Embryonic facial prominence (tissue), 1 donor: ENCODE measurements at regions not wholly inside any gene's neighbourhood (a gene's known extent, or its start where the extent isn't known, plus 50 kb on each side); places are given as distances from the start of the nearest gene placed in this dataset.

Experiments
- DNase-seq: peaks from one replicate; pipeline ENCODE4 v3.0.0-alpha.2; 2016; ENCODE audit errors: extremely low spot score

DNA sequence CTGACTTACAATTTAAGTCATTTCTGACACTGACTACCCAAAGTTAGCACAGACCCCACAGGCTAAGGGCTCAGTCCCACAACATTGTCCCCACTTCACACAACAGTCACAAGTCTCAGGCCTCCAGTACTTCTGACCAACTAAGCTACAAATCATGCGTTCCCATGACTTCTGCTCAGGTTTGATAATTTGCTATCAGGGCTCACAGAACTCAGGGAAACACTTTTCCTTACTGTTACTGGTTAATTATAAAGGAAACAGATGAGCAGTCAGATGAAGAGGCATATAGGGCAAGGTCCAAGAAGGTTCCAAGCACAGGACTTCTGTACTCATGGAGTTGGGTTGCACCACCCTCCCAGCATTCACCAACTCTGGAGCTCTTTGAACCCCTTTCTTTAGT is 151.2 kb upstream of the TNR start:
- no peak for DNase-seq

DNA sequence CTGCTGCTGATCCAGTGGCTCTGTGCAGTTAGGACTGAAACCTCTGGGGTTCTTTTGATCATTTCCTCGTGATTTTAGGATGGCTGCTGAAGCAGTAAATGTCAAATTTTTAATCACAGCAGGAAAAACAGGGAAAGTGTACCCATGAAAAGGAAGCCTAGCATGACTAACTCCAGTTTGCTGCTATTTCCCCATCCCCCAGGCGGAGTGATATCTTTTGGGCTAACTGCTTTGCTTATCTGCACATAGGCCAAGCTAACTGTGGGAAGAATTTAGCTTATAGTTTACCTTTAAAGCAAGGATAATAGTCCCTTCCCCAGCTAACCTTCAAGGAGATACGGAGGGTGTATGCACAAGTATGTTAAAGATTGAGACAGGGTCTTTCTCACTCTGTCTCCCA is 149.8 kb upstream of the TNR start:
- no peak for DNase-seq

DNA sequence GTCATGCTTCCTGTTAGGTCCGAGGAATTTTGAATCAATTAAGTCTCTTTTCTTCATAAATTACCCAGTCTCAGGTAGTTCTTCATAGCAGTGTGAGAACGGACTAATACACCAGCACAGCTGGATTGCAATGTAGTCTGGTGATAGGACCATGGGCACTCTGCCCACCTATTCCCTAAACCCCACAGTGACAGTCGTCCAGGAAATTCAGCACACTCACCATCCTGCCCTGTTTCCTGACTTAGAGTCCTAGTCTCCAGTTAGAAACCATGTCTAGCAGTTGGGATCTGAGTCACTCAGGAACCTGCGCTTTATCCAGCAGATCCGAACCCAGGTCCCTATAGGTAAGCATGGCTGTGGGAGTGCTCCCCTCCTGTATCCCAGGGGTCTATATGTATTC is 149.3 kb upstream of the TNR start:
- DNase-seq: no peak

DNA sequence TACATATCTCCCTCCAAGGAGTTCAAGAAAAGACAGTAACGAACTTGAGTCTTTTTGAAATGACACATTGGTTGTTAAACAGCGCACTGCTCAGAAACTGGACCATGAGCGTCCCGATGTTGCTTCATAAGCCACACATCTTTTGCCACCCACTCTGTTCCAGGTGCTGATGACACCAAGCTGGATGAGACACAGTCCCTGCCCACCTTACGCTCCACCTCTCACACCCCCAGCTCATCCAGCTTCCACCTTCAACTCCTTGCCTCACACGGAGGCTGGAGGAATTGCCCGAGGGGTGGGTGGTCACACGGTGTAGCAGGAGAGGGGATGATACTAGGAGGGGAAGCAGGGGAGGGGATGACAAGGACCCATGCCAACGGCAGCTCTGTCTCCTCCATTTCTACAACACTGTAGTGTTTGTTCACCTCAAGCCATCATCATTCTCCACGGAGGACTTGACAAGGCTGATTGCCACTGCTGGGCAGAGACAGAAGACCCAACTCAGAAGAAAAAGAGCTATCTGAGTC is 148.5 kb upstream of the TNR start:
- DNase-seq: no peak

DNA sequence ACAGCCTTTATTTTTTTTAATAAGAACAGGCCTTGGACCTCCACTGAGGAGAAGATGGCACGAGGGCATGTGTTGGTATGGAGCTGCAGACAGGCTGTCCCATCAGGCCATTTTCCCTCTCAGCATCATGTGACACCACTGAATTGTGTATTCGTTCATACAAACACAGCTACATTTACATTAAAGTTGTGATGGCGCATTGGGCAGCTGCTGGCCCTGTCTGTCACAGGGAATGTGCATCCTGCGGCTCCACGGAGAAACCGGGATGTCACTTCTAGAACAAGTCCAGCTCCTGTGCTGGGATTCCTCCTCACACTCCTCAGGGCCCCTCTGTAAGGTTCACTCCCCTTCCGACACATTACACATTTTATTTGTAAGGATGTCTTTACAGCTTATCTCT is 147.6 kb upstream of the TNR start:
- DNase-seq: no peak

DNA sequence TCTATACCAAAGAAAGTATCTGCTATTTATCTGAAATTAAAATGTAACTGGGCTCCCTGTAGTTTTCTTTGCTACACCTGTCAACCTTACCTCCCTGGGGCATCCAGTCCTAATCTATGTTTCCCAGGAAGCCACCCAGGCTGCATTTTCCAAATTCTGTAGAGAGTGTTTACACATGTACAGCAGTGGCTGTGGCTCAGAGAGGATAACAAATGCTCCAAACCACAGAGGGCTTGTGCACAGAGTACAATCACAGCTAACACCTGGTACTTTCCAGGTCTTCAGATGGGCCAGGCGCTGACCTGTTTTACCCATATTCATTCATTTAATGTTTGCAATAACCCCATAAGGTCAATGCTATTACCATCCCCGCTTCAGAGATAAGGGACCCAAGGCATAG is 146.5 kb upstream of the TNR start:
- no peak for DNase-seq

DNA sequence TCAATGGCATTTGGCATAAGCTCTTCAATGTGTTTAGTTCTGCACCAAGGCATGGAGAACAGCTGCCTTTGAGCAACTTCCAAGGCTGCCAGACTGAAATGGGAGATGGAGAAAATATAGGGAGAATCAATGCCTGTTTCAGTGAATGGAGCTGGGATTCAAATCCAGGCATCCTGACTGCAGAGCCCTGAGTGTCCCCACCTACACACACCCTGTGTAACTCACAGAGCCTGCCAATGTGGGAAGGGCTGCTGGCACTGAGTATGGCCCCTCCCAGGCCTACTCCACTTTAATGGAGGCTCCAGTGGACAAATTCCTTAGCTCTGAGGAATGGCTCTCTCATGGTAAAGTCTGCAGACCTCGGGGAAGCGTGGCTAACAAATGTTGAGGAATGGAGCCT is 145.6 kb upstream of the TNR start:
- no peak for DNase-seq

DNA sequence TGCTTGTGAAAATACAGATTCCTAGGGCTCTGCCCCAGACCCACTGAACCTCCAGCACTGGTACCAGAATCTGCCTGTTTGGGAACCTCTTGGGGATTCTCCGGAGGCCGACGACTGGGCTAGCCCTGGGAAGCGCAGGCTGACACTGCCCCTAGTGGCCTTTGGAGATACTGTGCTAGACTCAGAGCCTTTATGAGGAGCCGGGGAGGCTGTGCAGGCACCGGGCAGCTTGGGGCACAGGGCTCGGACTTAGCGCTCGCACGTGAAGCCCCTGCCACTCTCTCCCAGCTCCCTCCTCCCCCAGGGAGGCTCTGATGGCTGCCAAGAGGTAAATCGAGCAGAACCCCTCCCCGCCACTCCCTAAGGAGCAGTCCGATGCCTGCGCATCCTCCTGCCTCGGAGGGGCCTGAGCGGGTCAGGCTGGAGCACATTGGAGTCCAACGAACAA is 144.6 kb upstream of the TNR start:
- DNase-seq: peak; percentile 19

DNA sequence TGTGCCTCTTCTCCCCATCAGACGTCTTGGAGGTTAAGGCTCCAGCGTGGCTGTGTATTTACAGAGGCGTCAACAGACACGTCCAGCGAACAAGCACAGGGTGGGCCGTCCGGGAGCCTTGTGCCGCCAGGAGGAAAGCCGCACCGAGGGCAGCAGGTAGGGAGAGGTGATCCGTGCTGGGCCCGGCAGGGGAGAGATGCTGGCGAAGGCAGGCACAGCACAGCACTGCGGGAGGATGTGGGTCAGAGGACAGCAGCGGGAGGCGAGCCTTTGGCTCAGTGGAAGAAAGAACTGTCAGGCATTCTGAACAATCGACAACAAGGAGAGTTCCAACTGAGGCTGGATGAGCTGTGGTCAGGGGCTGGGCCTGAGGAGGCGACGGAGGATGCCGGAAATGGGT is 144.1 kb upstream of the TNR start:
- DNase-seq: no peak

DNA sequence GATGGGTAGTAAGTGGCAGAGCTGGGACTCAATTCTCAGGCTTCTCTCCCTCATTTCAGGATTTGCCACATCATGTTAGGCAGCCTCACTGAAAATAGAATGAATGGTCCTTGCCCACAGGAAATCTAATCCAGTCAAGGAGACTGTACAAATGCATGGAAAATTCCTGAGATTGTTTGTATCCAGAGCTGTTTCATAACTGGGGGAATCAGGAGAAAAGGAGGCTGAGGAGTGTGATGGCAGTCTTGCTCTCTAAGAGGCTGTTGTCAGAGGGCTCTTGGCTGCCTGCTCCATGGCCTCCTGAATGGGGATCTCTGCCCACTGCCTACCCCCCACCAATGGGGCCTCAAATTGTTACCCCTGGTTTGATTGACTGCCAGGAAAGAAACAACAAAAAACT is 141.9 kb upstream of the TNR start:
- DNase-seq: peak; percentile 40

DNA sequence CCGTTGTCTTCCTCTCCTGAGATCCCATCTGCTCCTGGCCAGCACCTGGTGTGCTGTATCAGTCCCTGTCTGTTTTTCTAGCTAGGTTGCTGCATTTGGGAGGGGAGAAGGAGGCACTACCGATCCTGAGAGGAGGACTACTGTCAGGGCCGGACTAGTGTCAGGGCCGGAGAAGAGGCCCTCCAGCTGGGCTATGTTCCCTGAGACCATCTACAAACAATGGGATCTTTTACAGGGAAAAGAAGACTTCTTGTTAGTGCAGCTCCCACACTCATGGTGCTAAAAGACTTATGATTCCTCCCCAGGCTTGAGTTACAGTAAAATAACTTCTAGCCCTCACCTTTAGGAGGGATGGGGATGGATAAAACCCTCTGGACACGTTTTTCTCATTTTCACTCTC is 141.0 kb upstream of the TNR start:
- DNase-seq: no peak

DNA sequence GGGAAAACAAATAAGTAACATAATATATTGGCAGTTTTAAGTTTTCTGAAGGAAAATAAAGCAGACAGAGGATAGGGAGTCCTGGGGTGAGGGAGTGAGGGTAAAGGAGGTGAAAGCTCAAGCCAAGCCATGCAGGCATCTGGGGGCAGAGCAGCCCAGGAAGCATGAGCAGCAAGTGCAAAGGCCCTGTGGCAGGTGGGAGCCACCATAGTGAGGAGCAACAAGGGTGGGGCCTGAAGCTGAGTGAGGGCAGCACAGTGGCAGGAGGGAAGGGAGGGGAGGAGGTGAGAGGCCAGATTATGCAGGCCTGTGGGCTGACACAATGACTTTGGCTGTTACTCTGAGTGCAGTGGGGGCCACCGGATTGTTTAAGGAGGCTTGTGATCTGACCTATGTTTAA is 138.8 kb upstream of the TNR start:
- DNase-seq: no peak

DNA sequence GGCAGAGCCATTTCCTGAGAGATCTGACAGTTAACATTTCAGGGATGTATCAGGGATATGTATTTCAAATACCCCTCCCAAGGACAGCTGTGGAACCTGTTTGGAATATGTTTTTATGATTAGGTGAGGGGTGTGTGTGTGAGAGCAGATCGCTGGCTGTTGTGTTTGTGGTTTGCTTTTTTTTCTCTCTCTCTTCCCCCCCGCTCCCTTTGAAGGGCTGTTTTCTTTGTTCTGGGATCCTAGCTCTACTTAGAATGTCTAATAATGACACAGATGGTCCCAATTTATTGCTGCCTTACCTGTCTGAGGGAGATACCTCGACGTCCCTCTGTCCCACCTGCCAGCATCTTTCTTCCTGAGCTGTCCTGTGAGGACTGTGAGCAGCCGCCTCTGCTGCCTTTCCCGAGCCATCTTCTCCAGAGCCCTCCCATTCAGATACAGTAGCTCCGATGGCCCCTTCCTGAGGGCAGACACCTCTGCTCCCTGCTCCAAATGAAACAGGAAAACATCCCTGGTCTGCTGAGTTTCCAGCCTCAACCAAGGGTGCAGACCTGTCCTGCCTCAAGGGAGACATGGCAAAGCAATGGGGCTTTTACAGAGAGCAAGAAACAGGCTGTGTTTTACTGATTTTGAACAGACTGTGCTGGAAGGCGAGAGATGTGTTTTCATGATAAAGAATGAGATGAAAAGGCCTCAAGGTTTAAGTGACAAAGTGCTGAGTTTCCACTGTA is 138.0 kb upstream of the TNR start:
- no peak for DNase-seq

DNA sequence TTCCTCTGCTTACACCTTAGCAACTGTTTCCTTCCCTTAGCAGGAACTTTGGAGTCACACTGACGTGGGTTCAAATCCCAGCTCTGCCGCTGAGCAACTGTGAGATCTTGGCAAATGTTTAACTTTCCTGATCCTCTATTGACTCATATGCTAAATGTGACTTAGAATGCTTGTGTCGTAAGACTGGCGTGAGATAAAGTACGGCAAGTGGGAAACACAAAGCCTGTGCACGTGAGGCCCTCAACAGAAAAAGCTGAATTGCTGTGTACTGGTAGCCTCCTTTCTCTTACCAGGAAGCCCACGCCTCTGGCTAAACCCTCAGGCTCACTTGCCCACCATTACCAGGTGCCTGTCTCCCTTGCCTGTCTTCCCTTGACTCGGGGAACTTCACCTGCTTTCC is 135.4 kb upstream of the TNR start:
- DNase-seq: no peak

DNA sequence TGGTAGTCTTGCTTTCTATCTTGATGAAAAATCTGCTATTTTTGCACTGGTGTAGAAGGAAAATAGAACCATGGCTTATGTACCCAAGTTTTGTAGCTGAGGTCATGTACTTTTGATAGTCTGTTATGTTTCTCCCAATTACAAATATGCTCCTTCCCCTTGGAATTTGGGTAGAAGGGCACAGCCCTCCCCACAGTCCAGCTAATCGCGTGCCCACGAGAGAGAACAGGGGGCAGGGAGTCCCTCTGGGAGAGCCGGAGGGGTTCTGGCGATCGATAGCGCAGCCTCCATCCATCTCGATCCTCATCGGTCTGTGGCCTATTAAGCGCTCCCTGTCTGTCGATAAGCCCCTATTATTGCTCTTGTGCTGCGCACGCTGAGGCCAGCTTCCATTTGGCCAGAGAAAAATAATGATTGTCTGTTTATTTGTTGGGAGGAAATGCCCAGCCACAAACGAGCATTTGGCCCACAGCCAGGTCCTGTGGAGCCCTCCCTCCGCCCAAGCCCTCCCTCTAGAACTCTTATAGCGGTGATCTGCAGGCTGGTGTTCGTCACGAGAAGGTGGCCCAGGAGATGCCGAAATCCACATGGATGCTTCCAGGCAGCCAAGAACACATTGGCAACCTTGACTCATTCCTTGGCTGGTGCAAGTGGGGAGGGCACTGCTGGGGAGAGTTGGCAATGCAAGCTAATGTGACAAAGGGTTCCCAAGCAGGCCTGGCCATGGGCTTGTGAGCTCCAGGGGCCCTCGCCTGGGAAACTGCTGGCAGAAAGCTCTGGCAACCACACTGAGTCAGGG is 134.7 kb upstream of the TNR start:
- no peak for DNase-seq

DNA sequence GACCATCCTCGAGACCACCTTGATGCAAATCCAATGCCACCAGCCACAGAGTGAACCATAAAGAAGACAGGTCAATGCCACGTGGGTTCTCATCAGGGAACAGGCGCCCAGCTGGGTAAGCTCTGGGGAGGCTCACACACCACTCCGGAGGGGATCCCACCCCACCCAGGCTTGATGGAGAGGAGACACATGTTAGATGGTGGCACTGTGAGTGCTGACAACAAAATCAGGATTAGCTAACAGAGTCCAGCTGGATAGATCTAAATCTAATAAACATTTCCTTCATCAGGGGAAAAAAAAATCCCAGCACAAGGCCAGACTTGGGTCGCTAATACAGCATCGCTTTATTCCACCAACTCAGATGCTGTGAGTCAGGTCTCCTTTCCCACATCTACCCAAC is 132.2 kb upstream of the TNR start:
- DNase-seq: no peak

DNA sequence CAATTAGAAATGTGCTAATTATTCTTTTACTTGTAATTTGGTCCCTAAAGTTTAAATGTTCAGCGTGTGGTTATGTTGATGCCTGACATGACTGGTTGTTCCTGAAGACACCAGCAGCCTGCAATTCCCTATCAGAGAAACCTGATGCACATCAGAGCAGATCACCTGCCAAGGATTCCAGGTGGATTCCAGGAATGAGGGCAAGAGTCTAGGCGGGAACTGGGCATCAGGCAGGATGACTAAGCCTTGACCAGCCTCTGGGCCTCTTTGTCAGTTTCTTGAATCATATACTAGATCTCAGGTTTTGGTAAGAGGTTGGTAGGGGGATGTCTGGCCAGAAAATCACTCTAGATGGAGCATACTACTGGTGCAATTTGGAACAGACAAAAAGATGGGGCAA is 130.7 kb upstream of the TNR start:
- DNase-seq: no peak

DNA sequence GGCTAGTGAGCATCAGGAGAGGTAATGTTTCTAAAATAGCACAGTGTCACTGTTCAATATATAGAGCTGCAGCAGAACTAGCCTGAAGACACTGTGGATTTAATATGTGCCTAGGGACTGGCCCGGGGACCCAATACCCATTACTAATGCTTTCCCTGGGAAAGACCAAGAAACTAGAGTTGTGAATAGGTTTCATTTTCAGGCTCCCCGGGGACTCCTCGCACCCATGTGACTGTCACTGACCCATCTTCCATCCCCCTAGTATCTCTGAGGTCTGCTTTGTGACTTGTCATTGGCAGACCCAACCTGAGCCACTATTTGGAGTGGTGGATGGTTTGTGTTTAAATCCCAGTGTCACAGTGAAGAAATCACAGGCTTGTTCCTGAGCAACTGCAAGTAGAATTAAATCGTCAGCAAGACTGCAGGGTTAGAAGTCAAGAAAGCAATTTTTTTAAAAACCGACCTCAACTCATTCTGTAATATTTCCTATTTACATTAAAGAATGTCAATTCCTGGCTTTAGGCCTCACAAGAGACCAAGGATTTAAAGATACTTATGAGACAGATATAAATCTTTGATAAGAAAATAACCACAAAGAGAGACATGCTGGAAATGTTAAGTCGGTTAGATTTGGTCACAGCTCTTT is 130.0 kb upstream of the TNR start:
- DNase-seq: no peak

DNA sequence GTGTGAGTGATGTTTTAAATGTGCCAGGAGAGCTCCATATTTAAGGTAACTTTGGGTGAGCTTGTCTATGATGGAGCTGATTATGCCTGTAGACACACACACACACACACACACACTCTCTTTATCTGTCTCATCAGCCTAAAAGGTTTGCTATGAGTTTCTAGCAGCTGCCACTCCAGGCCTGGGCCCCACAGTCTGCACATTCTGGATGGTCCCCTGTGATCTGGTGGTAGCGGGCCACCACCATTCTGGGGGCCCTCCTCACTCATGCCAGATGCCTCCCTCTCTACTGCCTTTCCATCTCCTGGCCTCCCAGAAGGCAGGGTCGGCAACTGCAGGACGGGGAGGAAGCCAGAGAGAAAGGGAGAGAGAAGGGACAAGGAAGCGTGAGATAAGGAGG is 129.2 kb upstream of the TNR start:
- DNase-seq: no peak

DNA sequence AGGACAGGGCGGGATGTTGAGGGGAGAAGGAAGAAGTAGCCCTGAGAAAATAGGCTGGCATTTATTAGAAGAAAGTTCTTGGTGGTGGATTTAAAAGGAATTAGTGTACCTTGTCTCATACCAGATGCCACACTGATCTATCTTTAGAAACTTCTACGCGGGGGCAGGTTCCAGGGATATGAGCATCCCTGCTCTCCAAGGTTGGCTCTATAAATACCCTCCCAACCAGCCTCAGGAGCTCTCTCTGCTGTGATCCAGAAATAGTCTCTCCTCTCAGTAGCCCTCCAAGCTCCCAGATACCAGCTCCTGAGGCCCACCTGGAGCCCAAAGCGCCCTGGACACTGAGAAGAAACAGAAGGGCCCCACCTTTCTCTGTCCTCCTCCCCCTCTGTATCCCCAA is 128.3 kb upstream of the TNR start:
- DNase-seq: no peak

DNA sequence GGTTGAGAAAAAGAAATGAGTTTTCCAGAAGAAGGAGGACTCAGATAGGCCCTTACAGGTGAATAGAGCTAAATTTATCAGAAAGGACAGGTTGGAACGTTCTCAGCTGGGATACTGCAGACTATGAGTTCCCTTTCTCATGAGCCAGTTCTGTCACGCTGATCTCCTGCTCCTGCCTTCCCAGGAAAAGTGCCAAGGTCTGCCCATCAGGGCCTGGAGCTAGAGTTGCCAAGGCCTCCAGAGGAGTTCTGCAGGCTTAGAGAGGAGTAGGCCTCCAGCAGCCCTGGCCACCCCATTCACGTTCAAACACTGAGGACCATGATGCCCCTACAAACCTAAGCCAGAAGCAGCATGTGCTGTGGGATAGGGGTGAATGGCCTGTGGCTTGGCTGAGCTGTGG is 126.8 kb upstream of the TNR start:
- no peak for DNase-seq

DNA sequence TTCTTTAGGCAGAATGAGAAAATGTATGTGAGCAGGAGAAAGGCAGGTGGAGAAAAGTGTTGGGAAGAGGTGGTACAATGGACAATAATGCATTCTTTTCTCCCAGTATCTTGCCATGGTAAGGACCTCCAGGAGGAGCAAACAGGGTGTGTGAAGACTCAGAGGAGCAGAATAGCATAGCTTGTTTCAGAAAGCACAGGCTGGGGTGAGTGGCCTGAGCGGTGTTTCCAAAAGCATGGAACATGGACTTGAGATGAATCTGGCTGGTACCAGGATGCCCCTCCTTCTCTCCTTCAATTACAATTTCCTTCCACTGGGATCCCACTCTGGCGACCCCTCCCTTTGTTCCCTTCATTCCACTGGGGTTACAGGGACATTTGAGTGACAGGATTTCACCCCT is 123.4 kb upstream of the TNR start:
- DNase-seq: no peak
